DND-41 (cell line): ENCODE measurements at regions not wholly inside any gene's neighbourhood (a gene's known extent, or its start where the extent isn't known, plus 50 kb on each side); places are given as distances from the start of the nearest gene placed in this dataset.

Source experiments
- EZH2 ChIP-seq: IDR thresholded peaks from 3 replicates; pipeline ENCODE4 v1.6.1; 2012; ENCODE audit warnings: borderline replicate concordance, low read depth, mild to moderate bottlenecking, moderate library complexity, low read length, inconsistent platforms; ENCODE audit not compliant: severe bottlenecking
- TF ChIP-seq, protein P1 (sequence below): IDR thresholded peaks from 2 replicates; pipeline ENCODE4 v1.5.1; 2012; ENCODE audit warnings: borderline replicate concordance, low read length, moderate library complexity, mild to moderate bottlenecking; ENCODE audit not compliant: poor library complexity, severe bottlenecking; ENCODE audit errors: extremely low read depth

DNA sequence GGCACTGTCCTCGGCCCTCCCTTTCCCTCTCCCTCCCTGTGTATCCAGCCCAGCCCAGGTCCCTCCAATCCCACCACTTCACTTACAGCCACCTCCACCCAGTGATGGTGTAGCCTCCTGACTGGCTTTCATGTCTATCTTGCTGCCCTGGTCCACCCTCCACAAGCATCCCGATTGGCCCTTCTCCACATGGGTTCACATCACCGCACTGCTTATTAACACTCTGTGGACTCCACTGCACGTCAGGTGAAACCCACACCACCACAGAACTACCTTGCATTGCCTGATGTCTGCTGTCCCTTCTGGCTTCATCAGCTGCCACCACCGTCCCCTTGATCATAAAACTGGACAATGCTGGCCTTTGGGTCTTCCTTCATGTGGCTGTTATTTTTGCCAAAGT is 220.4 kb upstream of the ARID1B start:
- TF ChIP-seq, protein P1, sequence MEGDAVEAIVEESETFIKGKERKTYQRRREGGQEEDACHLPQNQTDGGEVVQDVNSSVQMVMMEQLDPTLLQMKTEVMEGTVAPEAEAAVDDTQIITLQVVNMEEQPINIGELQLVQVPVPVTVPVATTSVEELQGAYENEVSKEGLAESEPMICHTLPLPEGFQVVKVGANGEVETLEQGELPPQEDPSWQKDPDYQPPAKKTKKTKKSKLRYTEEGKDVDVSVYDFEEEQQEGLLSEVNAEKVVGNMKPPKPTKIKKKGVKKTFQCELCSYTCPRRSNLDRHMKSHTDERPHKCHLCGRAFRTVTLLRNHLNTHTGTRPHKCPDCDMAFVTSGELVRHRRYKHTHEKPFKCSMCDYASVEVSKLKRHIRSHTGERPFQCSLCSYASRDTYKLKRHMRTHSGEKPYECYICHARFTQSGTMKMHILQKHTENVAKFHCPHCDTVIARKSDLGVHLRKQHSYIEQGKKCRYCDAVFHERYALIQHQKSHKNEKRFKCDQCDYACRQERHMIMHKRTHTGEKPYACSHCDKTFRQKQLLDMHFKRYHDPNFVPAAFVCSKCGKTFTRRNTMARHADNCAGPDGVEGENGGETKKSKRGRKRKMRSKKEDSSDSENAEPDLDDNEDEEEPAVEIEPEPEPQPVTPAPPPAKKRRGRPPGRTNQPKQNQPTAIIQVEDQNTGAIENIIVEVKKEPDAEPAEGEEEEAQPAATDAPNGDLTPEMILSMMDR = no peak
- TF ChIP-seq EZH2 = no peak
